ENCODE measurements at regions not wholly inside any gene's neighbourhood (a gene's known extent, or its start where the extent isn't known, plus 50 kb on each side); places are given as distances from the start of the nearest gene placed in this dataset.

DNA sequence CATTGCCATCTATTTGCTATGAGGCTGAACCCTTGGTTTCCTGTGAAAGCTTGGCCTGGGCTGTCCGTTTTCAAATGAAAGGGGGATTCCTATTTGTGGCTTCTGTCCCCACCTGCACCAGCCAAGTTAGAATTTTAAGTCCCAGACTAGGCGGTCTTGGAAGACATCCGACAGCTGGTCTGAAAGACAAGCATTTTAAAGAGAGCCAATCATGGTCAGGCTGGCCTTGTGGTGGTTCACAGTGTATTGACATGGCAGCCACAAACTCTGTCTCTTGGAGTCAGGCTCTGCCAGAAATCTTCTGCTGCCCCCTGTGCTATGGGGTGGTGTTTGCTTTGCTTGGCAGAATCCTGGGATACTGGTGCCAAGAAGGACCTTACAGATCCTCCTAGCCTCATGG, 319.2 kb upstream of the MOCS1 start:
- no peak overlapping the region for H2AFZ ChIP-seq
- H3K4me3 ChIP-seq (ENCODE audit: low read depth, low read length): no peak overlapping the region
- H3K4me2 ChIP-seq (ENCODE audit: low read length): no peak overlapping the region
- no peaks in the 10 kb centered on the region for H3K4me1 ChIP-seq
- H3K27ac ChIP-seq: no peak overlapping the region
- no peak overlapping the region for H3K9ac ChIP-seq
- H3K27me3 ChIP-seq (ENCODE audit: control insufficient read depth, insufficient read depth, low read length): no peaks in the 10 kb centered on the region
- H3K36me3 ChIP-seq (ENCODE audit: control insufficient read depth, insufficient read depth, low read length): no peaks in the 10 kb centered on the region
- TF ChIP-seq, protein P1, sequence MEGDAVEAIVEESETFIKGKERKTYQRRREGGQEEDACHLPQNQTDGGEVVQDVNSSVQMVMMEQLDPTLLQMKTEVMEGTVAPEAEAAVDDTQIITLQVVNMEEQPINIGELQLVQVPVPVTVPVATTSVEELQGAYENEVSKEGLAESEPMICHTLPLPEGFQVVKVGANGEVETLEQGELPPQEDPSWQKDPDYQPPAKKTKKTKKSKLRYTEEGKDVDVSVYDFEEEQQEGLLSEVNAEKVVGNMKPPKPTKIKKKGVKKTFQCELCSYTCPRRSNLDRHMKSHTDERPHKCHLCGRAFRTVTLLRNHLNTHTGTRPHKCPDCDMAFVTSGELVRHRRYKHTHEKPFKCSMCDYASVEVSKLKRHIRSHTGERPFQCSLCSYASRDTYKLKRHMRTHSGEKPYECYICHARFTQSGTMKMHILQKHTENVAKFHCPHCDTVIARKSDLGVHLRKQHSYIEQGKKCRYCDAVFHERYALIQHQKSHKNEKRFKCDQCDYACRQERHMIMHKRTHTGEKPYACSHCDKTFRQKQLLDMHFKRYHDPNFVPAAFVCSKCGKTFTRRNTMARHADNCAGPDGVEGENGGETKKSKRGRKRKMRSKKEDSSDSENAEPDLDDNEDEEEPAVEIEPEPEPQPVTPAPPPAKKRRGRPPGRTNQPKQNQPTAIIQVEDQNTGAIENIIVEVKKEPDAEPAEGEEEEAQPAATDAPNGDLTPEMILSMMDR (IDR thresholded peaks at IDR 0.05): no peak
- H3K79me2 ChIP-seq: no peaks in the 10 kb centered on the region
- no peaks in the 10 kb centered on the region for H3K9me3 ChIP-seq (ENCODE audit: control insufficient read depth, low read length)

DNA sequence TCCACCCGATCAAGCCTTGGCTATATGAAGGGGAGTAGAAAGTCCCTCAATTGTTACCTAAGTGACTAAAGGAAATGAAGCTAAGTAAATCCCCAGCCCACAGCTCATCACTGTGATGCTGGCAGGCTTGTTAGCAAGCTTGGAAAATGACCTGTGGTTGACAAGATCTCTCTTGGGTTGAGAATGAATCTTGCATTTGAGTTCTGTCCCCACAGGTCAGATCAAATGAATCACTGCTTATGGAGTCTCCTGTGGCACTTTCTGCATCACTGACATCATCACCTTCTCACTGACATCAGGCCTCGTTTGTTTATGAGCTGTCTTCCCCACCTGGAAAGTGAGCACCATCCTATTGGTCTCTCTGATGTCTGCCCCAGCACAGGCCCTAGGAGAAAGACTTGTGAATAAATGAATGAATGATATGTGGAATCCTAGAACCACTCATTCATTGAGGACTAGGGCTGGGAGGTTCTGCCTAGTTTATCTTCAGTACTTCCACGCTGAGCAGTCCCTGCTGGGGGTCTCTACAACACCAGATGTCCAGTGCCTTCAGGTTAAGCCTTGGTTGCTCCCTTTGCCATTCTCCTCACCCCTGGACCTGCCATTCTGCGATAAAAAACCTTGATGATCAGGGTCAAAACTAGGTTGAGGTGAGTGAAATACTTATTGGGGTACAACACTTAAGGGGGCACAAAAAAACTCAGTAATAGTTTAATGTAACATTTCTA, 318.4 kb upstream of the MOCS1 start:
- Histone ChIP-seq H3K9ac (no peak overlapping the region), H3K27ac (no peak overlapping the region), H2AFZ (no peak overlapping the region), H3K4me2 (ENCODE audit: low read length) (no peak overlapping the region), H3K27me3 (ENCODE audit: control insufficient read depth, insufficient read depth, low read length) (no peaks in the 10 kb centered on the region), H3K36me3 (ENCODE audit: control insufficient read depth, insufficient read depth, low read length) (no peaks in the 10 kb centered on the region), H3K4me3 (ENCODE audit: low read depth, low read length) (no peak overlapping the region), H3K79me2 (no peaks in the 10 kb centered on the region), H3K9me3 (ENCODE audit: control insufficient read depth, low read length) (no peaks in the 10 kb centered on the region), H3K4me1 (no peaks in the 10 kb centered on the region)
- TF ChIP-seq, protein P1 (IDR thresholded peaks at IDR 0.05): no peak

DNA sequence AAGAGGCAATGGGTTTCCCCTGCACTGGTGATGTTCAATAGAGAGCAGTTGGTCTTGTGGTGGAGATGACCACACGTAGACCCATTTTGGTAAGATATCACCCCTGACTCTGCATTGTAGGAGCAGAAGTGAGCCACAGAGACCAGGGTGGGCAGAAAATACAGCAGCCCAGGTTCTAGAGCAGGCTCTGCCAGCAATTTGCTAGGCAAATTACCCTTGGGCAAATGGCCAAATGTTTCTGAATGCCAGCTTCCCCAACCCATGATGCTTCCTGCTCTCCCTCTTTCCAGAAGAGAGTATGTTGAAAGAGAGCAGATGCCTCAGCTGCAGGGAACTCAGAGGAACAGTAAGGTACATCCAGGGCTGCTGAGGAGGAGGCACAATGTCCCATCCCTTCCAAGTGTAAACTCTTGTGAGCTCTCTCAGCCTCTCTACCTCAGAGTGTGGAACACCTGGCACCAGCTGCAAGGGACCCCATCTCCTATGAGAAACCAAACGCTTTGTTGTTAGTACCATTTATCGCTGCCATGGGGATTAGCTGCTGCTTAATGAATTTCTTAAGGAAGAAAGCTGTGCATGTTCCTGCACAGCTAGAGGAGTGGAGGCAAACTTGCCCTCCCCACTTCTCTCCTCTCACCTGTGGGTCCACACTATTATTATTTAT, 317.5 kb upstream of the MOCS1 start:
- Histone ChIP-seq H3K36me3 (ENCODE audit: control insufficient read depth, insufficient read depth, low read length) (no peaks in the 10 kb centered on the region), H2AFZ (no peak overlapping the region), H3K27ac (no peak overlapping the region), H3K9me3 (ENCODE audit: control insufficient read depth, low read length) (no peaks in the 10 kb centered on the region), H3K27me3 (ENCODE audit: control insufficient read depth, insufficient read depth, low read length) (no peaks in the 10 kb centered on the region), H3K4me2 (ENCODE audit: low read length) (no peak overlapping the region), H3K4me1 (no peaks in the 10 kb centered on the region), H3K9ac (no peak overlapping the region), H3K79me2 (no peaks in the 10 kb centered on the region), H3K4me3 (ENCODE audit: low read depth, low read length) (no peak overlapping the region)
- TF ChIP-seq, protein P1 (IDR thresholded peaks at IDR 0.05): no peak

DNA sequence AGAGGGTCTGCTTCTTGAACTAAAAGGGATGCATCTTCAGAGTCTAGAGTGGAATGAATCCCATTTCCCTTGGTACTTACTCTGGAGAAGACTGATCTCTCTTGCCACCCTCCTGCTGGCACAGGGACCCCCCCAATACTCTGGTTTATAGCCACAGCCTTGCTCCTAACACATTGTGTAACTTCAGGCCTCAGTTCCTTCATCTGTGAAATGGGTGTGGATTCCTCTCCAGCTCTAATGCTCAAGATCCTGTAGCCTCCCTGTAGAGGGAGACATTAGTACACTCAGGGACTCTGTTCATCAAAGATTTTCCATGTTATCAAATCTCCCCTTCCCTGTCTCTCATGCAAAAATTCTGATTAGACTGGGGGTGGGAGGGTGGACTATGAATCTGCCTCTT, 315.7 kb upstream of the MOCS1 start:
- H3K4me2 ChIP-seq (ENCODE audit: low read length): no peak overlapping the region
- H3K4me1 ChIP-seq: no peaks in the 10 kb centered on the region
- H2AFZ ChIP-seq: no peak overlapping the region
- no peak overlapping the region for H3K9ac ChIP-seq
- H3K36me3 ChIP-seq (ENCODE audit: control insufficient read depth, insufficient read depth, low read length): no peaks in the 10 kb centered on the region
- H3K79me2 ChIP-seq: no peaks in the 10 kb centered on the region
- H3K27ac ChIP-seq: no peak overlapping the region
- H3K27me3 ChIP-seq (ENCODE audit: control insufficient read depth, insufficient read depth, low read length): no peaks in the 10 kb centered on the region
- no peaks in the 10 kb centered on the region for H3K9me3 ChIP-seq (ENCODE audit: control insufficient read depth, low read length)
- no peak overlapping the region for H3K4me3 ChIP-seq (ENCODE audit: low read depth, low read length)
- TF ChIP-seq, protein P1 (IDR thresholded peaks at IDR 0.05): no peak

All from parathyroid adenoma (tissue), 2 donors.